ENCODE measurements at regions not wholly inside any gene's neighbourhood (a gene's known extent, or its start where the extent isn't known, plus 50 kb on each side); places are given as distances from the start of the nearest gene placed in this dataset.
A peak's percentile ranks its signal among the peaks of the same experiment; 100 is the strongest.

GRCh38 chr10:21427804-21428481 lies 97.5 kb downstream of the SKIDA1 start:
- TF ChIP-seq CTCF (IDR thresholded peaks at IDR 0.05; ENCODE audit: unreplicated experiment): no peak
- Mint-ChIP-seq H3K27ac (no peak overlapping the region), H3K9me3 (peaks cover 19% of the 10 kb centered on the region), H3K4me3 (no peak overlapping the region), H3K36me3 (peaks cover 12% of the 10 kb centered on the region), H3K4me1 (peaks cover 13% of the 10 kb centered on the region), H3K27me3 (ENCODE audit: low read depth) (no peaks in the 10 kb centered on the region)
- DNase-seq (ENCODE audit: low spot score in 2 of 2, unreplicated experiment in 2 of 2): no peak

GRCh38 chr10:21424459-21424861 lies 101.0 kb downstream of the SKIDA1 start:
- Mint-ChIP-seq H3K9me3 (peaks cover 19% of the 10 kb centered on the region), H3K27me3 (ENCODE audit: low read depth) (no peaks in the 10 kb centered on the region), H3K36me3 (peaks cover 12% of the 10 kb centered on the region), H3K4me3 (no peak overlapping the region), H3K4me1 (peaks cover 19% of the 10 kb centered on the region), H3K27ac (peak overlapping the region; percentile 31)
- DNase-seq (ENCODE audit: low spot score in 2 of 2, unreplicated experiment in 2 of 2): no peak
- TF ChIP-seq CTCF (IDR thresholded peaks at IDR 0.05; ENCODE audit: unreplicated experiment): no peak

- Mint-ChIP-seq H3K27ac (peak overlapping the region; percentile 5), H3K4me3 (no peak overlapping the region), H3K9me3 (peaks cover 19% of the 10 kb centered on the region), H3K36me3 (peaks cover 12% of the 10 kb centered on the region), H3K27me3 (ENCODE audit: low read depth) (no peaks in the 10 kb centered on the region), H3K4me1 (peaks cover 19% of the 10 kb centered on the region)
- no peak for TF ChIP-seq CTCF (IDR thresholded peaks at IDR 0.05; ENCODE audit: unreplicated experiment)
- no peak for DNase-seq (ENCODE audit: low spot score in 2 of 2, unreplicated experiment in 2 of 2)
Observed at GRCh38 chr10:21423850-21424249, 101.6 kb downstream of the SKIDA1 start.

- no peak for DNase-seq (ENCODE audit: low spot score in 2 of 2, unreplicated experiment in 2 of 2)
- no peak for TF ChIP-seq CTCF (IDR thresholded peaks at IDR 0.05; ENCODE audit: unreplicated experiment)
- peaks cover 12% of the 10 kb centered on the region for H3K36me3 Mint-ChIP-seq
- peaks cover 19% of the 10 kb centered on the region for H3K4me1 Mint-ChIP-seq
- peaks cover 17% of the 10 kb centered on the region for H3K9me3 Mint-ChIP-seq
- H3K27me3 Mint-ChIP-seq (ENCODE audit: low read depth): no peaks in the 10 kb centered on the region
- no peak overlapping the region for H3K4me3 Mint-ChIP-seq
- H3K27ac Mint-ChIP-seq: no peak overlapping the region
Observed at GRCh38 chr10:21423338-21423737, 102.1 kb downstream of the SKIDA1 start.

- H3K4me3 Mint-ChIP-seq: no peak overlapping the region
- peaks cover 3% of the 10 kb centered on the region for H3K36me3 Mint-ChIP-seq
- peaks cover 19% of the 10 kb centered on the region for H3K4me1 Mint-ChIP-seq
- no peak for TF ChIP-seq CTCF (IDR thresholded peaks at IDR 0.05; ENCODE audit: unreplicated experiment)
- no peak for DNase-seq (ENCODE audit: low spot score in 2 of 2, unreplicated experiment in 2 of 2)
- H3K27me3 Mint-ChIP-seq (ENCODE audit: low read depth): no peaks in the 10 kb centered on the region
- H3K9me3 Mint-ChIP-seq: peaks cover 5% of the 10 kb centered on the region
- no peak overlapping the region for H3K27ac Mint-ChIP-seq
Observed at GRCh38 chr10:21421794-21422193, 103.7 kb downstream of the SKIDA1 start.
